ENCODE measurements at regions not wholly inside any gene's neighbourhood (a gene's known extent, or its start where the extent isn't known, plus 50 kb on each side); places are given as distances from the start of the nearest gene placed in this dataset.

GRCh38 chr1:80565406-80565805 lies 1235.3 kb upstream of the ADGRL2 start:
- Histone ChIP-seq H3K9me2 (replicated peaks; ENCODE audit: insufficient read depth, low read length) (no peaks in the 10 kb centered on the region), H3K36me3 (ENCODE audit: low read length) (no peaks in the 10 kb centered on the region), H3K4me3 (ENCODE audit: insufficient read depth, low read length, poor library complexity, severe bottlenecking) (no peak overlapping the region), H3K27ac (ENCODE audit: low read depth, low read length) (no peak overlapping the region), H3F3A (ENCODE audit: insufficient read depth) (no peaks in the 10 kb centered on the region), H3K79me2 (ENCODE audit: insufficient read depth, low read length) (no peaks in the 10 kb centered on the region), H3K4me2 (ENCODE audit: low read depth, low read length, poor library complexity, severe bottlenecking) (no peak overlapping the region), H4K20me1 (ENCODE audit: low read depth, low read length) (no peaks in the 10 kb centered on the region), H3K9me3 (ENCODE audit: insufficient read depth, low read length) (no peaks in the 10 kb centered on the region), H3K27me3 (ENCODE audit: low read length) (no peaks in the 10 kb centered on the region), H2AFZ (ENCODE audit: low read depth, low read length, severe bottlenecking) (peak overlapping the region; percentile 55), H3K9ac (ENCODE audit: low read length) (no peak overlapping the region)
- no peak for TF ChIP-seq EZH2phosphoT487 (conservative IDR thresholded peaks at IDR 0.05; ENCODE audit: low read length)
- TF ChIP-seq CTCF (IDR thresholded peaks at IDR 0.05; ENCODE audit: insufficient read depth, low read length, poor library complexity, severe bottlenecking), result no peak

- H3K27ac ChIP-seq (ENCODE audit: low read depth, low read length), result no peak overlapping the region
- no peak for TF ChIP-seq CTCF (IDR thresholded peaks at IDR 0.05; ENCODE audit: insufficient read depth, low read length, poor library complexity, severe bottlenecking)
- no peak for TF ChIP-seq EZH2phosphoT487 (conservative IDR thresholded peaks at IDR 0.05; ENCODE audit: low read length)
- no peaks in the 10 kb centered on the region for H3K36me3 ChIP-seq (ENCODE audit: low read length)
- H3K9me3 ChIP-seq (ENCODE audit: insufficient read depth, low read length), result no peaks in the 10 kb centered on the region
- H3K9ac ChIP-seq (ENCODE audit: low read length), result no peak overlapping the region
- no peak overlapping the region for H2AFZ ChIP-seq (ENCODE audit: low read depth, low read length, severe bottlenecking)
- no peaks in the 10 kb centered on the region for H3F3A ChIP-seq (ENCODE audit: insufficient read depth)
- H3K4me3 ChIP-seq (ENCODE audit: insufficient read depth, low read length, poor library complexity, severe bottlenecking), result no peak overlapping the region
- no peaks in the 10 kb centered on the region for H3K9me2 ChIP-seq (replicated peaks; ENCODE audit: insufficient read depth, low read length)
- H3K4me2 ChIP-seq (ENCODE audit: low read depth, low read length, poor library complexity, severe bottlenecking), result no peak overlapping the region
- H3K79me2 ChIP-seq (ENCODE audit: insufficient read depth, low read length), result no peaks in the 10 kb centered on the region
- no peaks in the 10 kb centered on the region for H3K27me3 ChIP-seq (ENCODE audit: low read length)
- H4K20me1 ChIP-seq (ENCODE audit: low read depth, low read length), result no peaks in the 10 kb centered on the region
Observed at GRCh38 chr1:80542231-80542630, 1258.5 kb upstream of the ADGRL2 start.

- Histone ChIP-seq H3K9me3 (ENCODE audit: insufficient read depth, low read length) (no peaks in the 10 kb centered on the region), H3K4me3 (ENCODE audit: insufficient read depth, low read length, poor library complexity, severe bottlenecking) (no peak overlapping the region), H2AFZ (ENCODE audit: low read depth, low read length, severe bottlenecking) (no peak overlapping the region), H3K27ac (ENCODE audit: low read depth, low read length) (no peak overlapping the region), H3K27me3 (ENCODE audit: low read length) (no peaks in the 10 kb centered on the region), H4K20me1 (ENCODE audit: low read depth, low read length) (no peaks in the 10 kb centered on the region), H3K9me2 (replicated peaks; ENCODE audit: insufficient read depth, low read length) (no peaks in the 10 kb centered on the region), H3K79me2 (ENCODE audit: insufficient read depth, low read length) (no peaks in the 10 kb centered on the region), H3F3A (ENCODE audit: insufficient read depth) (no peaks in the 10 kb centered on the region), H3K4me2 (ENCODE audit: low read depth, low read length, poor library complexity, severe bottlenecking) (no peak overlapping the region), H3K36me3 (ENCODE audit: low read length) (no peaks in the 10 kb centered on the region), H3K9ac (ENCODE audit: low read length) (no peak overlapping the region)
- TF ChIP-seq CTCF (IDR thresholded peaks at IDR 0.05; ENCODE audit: insufficient read depth, low read length, poor library complexity, severe bottlenecking) (no peak), EZH2phosphoT487 (conservative IDR thresholded peaks at IDR 0.05; ENCODE audit: low read length) (no peak)
Observed at GRCh38 chr1:80540596-80540995, 1260.1 kb upstream of the ADGRL2 start.

All from SU-DHL-6 (cell line).